Nephron (organoid): ENCODE measurements at regions not wholly inside any gene's neighbourhood (a gene's known extent, or its start where the extent isn't known, plus 50 kb on each side); places are given as distances from the start of the nearest gene placed in this dataset.

ENCODE experiments used
- H3K27ac Mint-ChIP-seq, 3 experiments: 2 replicates each; pipeline ENCODE4 v1.8.0; 2020; ENCODE audit warnings: mixed read lengths in 3 of 3, mild to moderate bottlenecking in 2 of 3, moderate library complexity in 1 of 3
- H3K27me3 Mint-ChIP-seq: 2 replicates; pipeline ENCODE4 v1.8.0; 2021; ENCODE audit warnings: low read depth, mild to moderate bottlenecking, moderate library complexity, mixed read lengths
- H3K36me3 Mint-ChIP-seq: 2 replicates; pipeline ENCODE4 v1.8.0; 2020; ENCODE audit warnings: low read depth, mixed read lengths
- H3K4me1 Mint-ChIP-seq: 2 replicates; pipeline ENCODE4 v1.8.0; 2020; ENCODE audit warnings: mixed read lengths
- H3K4me3 Mint-ChIP-seq, 3 experiments: 2 replicates each; pipeline ENCODE4 v1.8.0; 2020; ENCODE audit warnings: mild to moderate bottlenecking in 3 of 3, mixed read lengths in 3 of 3, moderate library complexity in 2 of 3
- H3K9me3 Mint-ChIP-seq: 2 replicates; pipeline ENCODE4 v1.8.0; 2020; ENCODE audit warnings: mixed read lengths
- CTCF ChIP-seq, 3 experiments: fragments of 200-600 bp; sonication (generic); IDR thresholded peaks; one replicate each; pipeline ENCODE4 v1.5.0; 2021; ENCODE audit warnings: antibody characterized with exemption in 3 of 3; ENCODE audit not compliant: unreplicated experiment in 3 of 3

- no peak for TF ChIP-seq CTCF (IDR thresholded peaks at IDR 0.05; ENCODE audit: unreplicated experiment in 3 of 3)
- H3K27me3 Mint-ChIP-seq = peaks cover 26% of the 10 kb centered on the region
- H3K4me3 Mint-ChIP-seq = no peak overlapping the region
- no peaks in the 10 kb centered on the region for H3K36me3 Mint-ChIP-seq
- no peaks in the 10 kb centered on the region for H3K9me3 Mint-ChIP-seq
- H3K4me1 Mint-ChIP-seq = no peaks in the 10 kb centered on the region
- no peak overlapping the region for H3K27ac Mint-ChIP-seq
Measured at GRCh38 chr20:40960521-40960956, 68.1 kb upstream of the TOP1 start.

GRCh38 chr20:40961176-40961575 is 67.4 kb upstream of the TOP1 start:
- no peaks in the 10 kb centered on the region for H3K4me1 Mint-ChIP-seq
- no peak for TF ChIP-seq CTCF (IDR thresholded peaks at IDR 0.05; ENCODE audit: unreplicated experiment in 3 of 3)
- H3K36me3 Mint-ChIP-seq = no peaks in the 10 kb centered on the region
- no peak overlapping the region for H3K27ac Mint-ChIP-seq
- peaks cover 22% of the 10 kb centered on the region for H3K27me3 Mint-ChIP-seq
- no peaks in the 10 kb centered on the region for H3K9me3 Mint-ChIP-seq
- no peak overlapping the region for H3K4me3 Mint-ChIP-seq

GRCh38 chr20:40961686-40962640 is 66.7 kb upstream of the TOP1 start:
- H3K27ac Mint-ChIP-seq = no peak overlapping the region
- no peak for TF ChIP-seq CTCF (IDR thresholded peaks at IDR 0.05; ENCODE audit: unreplicated experiment in 3 of 3)
- peaks cover 16% of the 10 kb centered on the region for H3K27me3 Mint-ChIP-seq
- H3K36me3 Mint-ChIP-seq = no peaks in the 10 kb centered on the region
- H3K4me3 Mint-ChIP-seq = no peak overlapping the region
- H3K4me1 Mint-ChIP-seq = no peaks in the 10 kb centered on the region
- no peaks in the 10 kb centered on the region for H3K9me3 Mint-ChIP-seq

GRCh38 chr20:40962733-40963504 is 65.7 kb upstream of the TOP1 start:
- peak; percentile 84 to 93 (median 89) for TF ChIP-seq CTCF (IDR thresholded peaks at IDR 0.05; ENCODE audit: unreplicated experiment in 3 of 3)
- H3K4me1 Mint-ChIP-seq = peaks cover 4% of the 10 kb centered on the region
- no peak overlapping the region for H3K4me3 Mint-ChIP-seq
- peaks cover 11% of the 10 kb centered on the region for H3K27me3 Mint-ChIP-seq
- H3K27ac Mint-ChIP-seq = no peak overlapping the region
- no peaks in the 10 kb centered on the region for H3K36me3 Mint-ChIP-seq
- no peaks in the 10 kb centered on the region for H3K9me3 Mint-ChIP-seq

GRCh38 chr20:40963505-40963845 is 65.1 kb upstream of the TOP1 start:
- Mint-ChIP-seq H3K27ac (no peak overlapping the region), H3K4me3 (no peak overlapping the region), H3K9me3 (no peaks in the 10 kb centered on the region), H3K4me1 (peaks cover 4% of the 10 kb centered on the region), H3K27me3 (peaks cover 10% of the 10 kb centered on the region), H3K36me3 (no peaks in the 10 kb centered on the region)
- TF ChIP-seq CTCF (IDR thresholded peaks at IDR 0.05; ENCODE audit: unreplicated experiment in 3 of 3) = no peak
